ENCODE measurements at regions not wholly inside any gene's neighbourhood (a gene's known extent, or its start where the extent isn't known, plus 50 kb on each side); places are given as distances from the start of the nearest gene placed in this dataset.

GRCh38 chr12:131605304-131605829 is 105.5 kb upstream of the SFSWAP start:
- TF ChIP-seq CTCF (IDR thresholded peaks at IDR 0.05) (no peak), EZH2 (IDR thresholded peaks at IDR 0.05) (no peak), EZH2phosphoT487 (IDR thresholded peaks at IDR 0.05) (no peak)
- Histone ChIP-seq H3K9ac (no peak overlapping the region), H2AFZ (replicated peaks) (no peak overlapping the region), H3K79me2 (ENCODE audit: low read depth) (no peaks in the 10 kb centered on the region), H3K9me3 (ENCODE audit: low read depth) (no peaks in the 10 kb centered on the region), H3K36me3 (no peaks in the 10 kb centered on the region), H3K4me3 (no peak overlapping the region), H3K27me3 (no peaks in the 10 kb centered on the region), H4K20me1 (ENCODE audit: low read depth) (no peaks in the 10 kb centered on the region), H3K27ac (no peak overlapping the region), H3F3A (ENCODE audit: low read depth) (peaks cover 12% of the 10 kb centered on the region), H3K4me2 (no peak overlapping the region), H3K4me1 (peaks cover 29% of the 10 kb centered on the region)
- H3K27me3 Mint-ChIP-seq (ENCODE audit: insufficient read depth, low read depth), result peaks cover 10% of the 10 kb centered on the region
- H3K4me3 Mint-ChIP-seq, result peak overlapping the region; percentile 24
- no peak overlapping the region for H3K27ac Mint-ChIP-seq
- no peaks in the 10 kb centered on the region for H3K36me3 Mint-ChIP-seq
- DNase-seq (ENCODE audit: low spot score), result no peak
- peaks cover 60% of the 10 kb centered on the region for H3K4me1 Mint-ChIP-seq
- no peaks in the 10 kb centered on the region for H3K9me3 Mint-ChIP-seq

GRCh38 chr12:131606218-131606901 is 104.5 kb upstream of the SFSWAP start:
- Histone ChIP-seq H3K27me3 (no peaks in the 10 kb centered on the region), H3K4me1 (peaks cover 29% of the 10 kb centered on the region), H4K20me1 (ENCODE audit: low read depth) (no peaks in the 10 kb centered on the region), H3K36me3 (no peaks in the 10 kb centered on the region), H2AFZ (replicated peaks) (no peak overlapping the region), H3K79me2 (ENCODE audit: low read depth) (no peaks in the 10 kb centered on the region), H3K9ac (no peak overlapping the region), H3K27ac (no peak overlapping the region), H3F3A (ENCODE audit: low read depth) (peaks cover 12% of the 10 kb centered on the region), H3K4me2 (no peak overlapping the region), H3K4me3 (no peak overlapping the region), H3K9me3 (ENCODE audit: low read depth) (no peaks in the 10 kb centered on the region)
- TF ChIP-seq EZH2phosphoT487 (IDR thresholded peaks at IDR 0.05) (no peak), CTCF (IDR thresholded peaks at IDR 0.05) (no peak), EZH2 (IDR thresholded peaks at IDR 0.05) (no peak)
- Mint-ChIP-seq H3K27ac (no peak overlapping the region), H3K4me3 (no peak overlapping the region), H3K36me3 (no peaks in the 10 kb centered on the region), H3K27me3 (ENCODE audit: insufficient read depth, low read depth) (peaks cover 10% of the 10 kb centered on the region), H3K9me3 (no peaks in the 10 kb centered on the region), H3K4me1 (peaks cover 54% of the 10 kb centered on the region)
- DNase-seq (ENCODE audit: low spot score), result no peak

GRCh38 chr12:131607658-131608447 is 103.0 kb upstream of the SFSWAP start:
- Histone ChIP-seq H3K9ac (no peak overlapping the region), H2AFZ (replicated peaks) (no peak overlapping the region), H3K27ac (no peak overlapping the region), H4K20me1 (ENCODE audit: low read depth) (no peaks in the 10 kb centered on the region), H3K4me3 (no peak overlapping the region), H3K27me3 (no peaks in the 10 kb centered on the region), H3K4me2 (no peak overlapping the region), H3K4me1 (peaks cover 22% of the 10 kb centered on the region), H3K79me2 (ENCODE audit: low read depth) (no peaks in the 10 kb centered on the region), H3K9me3 (ENCODE audit: low read depth) (no peaks in the 10 kb centered on the region), H3K36me3 (no peaks in the 10 kb centered on the region), H3F3A (ENCODE audit: low read depth) (peaks cover 12% of the 10 kb centered on the region)
- Mint-ChIP-seq H3K4me3 (no peak overlapping the region), H3K36me3 (no peaks in the 10 kb centered on the region), H3K9me3 (no peaks in the 10 kb centered on the region), H3K4me1 (peaks cover 40% of the 10 kb centered on the region), H3K27ac (no peak overlapping the region), H3K27me3 (ENCODE audit: insufficient read depth, low read depth) (peaks cover 5% of the 10 kb centered on the region)
- no peak for DNase-seq (ENCODE audit: low spot score)
- TF ChIP-seq CTCF (IDR thresholded peaks at IDR 0.05), result no peak
- TF ChIP-seq EZH2phosphoT487 (IDR thresholded peaks at IDR 0.05), result no peak
- no peak for TF ChIP-seq EZH2 (IDR thresholded peaks at IDR 0.05)
